HL-60 (cell line): ENCODE measurements at regions not wholly inside any gene's neighbourhood (a gene's known extent, or its start where the extent isn't known, plus 50 kb on each side); places are given as distances from the start of the nearest gene placed in this dataset.

Experiments
- CTCF ChIP-seq: IDR thresholded peaks from one replicate; pipeline ENCODE4 v1.5.1; 2011; ENCODE audit warnings: low read length, control low read depth, inconsistent platforms; ENCODE audit not compliant: insufficient read depth
- POLR2AphosphoS5 ChIP-seq: IDR thresholded peaks from 2 replicates; pipeline ENCODE4 v1.6.1; 2012; ENCODE audit warnings: low read depth
- TF ChIP-seq, protein P1 (sequence below): IDR thresholded peaks from 2 replicates; pipeline ENCODE4 v1.6.1; 2012; ENCODE audit warnings: low read depth; ENCODE audit not compliant: insufficient replicate concordance

DNA sequence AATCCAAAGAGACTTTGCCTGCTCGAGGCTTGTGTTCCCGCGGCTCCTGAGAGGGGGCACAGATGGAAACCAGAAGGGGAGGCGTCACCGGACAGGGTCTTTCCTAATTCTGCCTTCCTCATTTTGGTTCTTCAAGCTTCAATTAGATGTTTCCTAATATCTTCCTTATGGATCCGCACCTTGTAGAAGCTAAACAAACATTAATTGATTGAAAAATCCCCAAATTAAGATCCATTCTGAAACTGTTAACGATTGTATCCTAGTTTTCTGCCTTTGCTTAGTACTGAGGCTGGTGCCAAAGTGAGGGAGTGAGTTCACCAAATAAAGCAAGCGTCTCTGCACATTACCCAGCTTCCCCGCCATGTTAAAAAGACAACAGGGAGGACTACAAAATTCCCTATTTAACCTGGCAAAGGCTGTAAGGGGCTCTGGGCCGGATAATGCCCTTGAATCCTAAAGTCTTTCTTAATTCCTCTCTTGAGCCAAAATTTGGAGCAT lies 123.2 kb downstream of the GPX5 start:
- TF ChIP-seq CTCF (no peak), POLR2AphosphoS5 (no peak)
- TF ChIP-seq, protein P1, sequence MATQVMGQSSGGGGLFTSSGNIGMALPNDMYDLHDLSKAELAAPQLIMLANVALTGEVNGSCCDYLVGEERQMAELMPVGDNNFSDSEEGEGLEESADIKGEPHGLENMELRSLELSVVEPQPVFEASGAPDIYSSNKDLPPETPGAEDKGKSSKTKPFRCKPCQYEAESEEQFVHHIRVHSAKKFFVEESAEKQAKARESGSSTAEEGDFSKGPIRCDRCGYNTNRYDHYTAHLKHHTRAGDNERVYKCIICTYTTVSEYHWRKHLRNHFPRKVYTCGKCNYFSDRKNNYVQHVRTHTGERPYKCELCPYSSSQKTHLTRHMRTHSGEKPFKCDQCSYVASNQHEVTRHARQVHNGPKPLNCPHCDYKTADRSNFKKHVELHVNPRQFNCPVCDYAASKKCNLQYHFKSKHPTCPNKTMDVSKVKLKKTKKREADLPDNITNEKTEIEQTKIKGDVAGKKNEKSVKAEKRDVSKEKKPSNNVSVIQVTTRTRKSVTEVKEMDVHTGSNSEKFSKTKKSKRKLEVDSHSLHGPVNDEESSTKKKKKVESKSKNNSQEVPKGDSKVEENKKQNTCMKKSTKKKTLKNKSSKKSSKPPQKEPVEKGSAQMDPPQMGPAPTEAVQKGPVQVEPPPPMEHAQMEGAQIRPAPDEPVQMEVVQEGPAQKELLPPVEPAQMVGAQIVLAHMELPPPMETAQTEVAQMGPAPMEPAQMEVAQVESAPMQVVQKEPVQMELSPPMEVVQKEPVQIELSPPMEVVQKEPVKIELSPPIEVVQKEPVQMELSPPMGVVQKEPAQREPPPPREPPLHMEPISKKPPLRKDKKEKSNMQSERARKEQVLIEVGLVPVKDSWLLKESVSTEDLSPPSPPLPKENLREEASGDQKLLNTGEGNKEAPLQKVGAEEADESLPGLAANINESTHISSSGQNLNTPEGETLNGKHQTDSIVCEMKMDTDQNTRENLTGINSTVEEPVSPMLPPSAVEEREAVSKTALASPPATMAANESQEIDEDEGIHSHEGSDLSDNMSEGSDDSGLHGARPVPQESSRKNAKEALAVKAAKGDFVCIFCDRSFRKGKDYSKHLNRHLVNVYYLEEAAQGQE, result no peak
